Esophagus squamous epithelium (tissue), 5 donors: ENCODE measurements at regions not wholly inside any gene's neighbourhood (a gene's known extent, or its start where the extent isn't known, plus 50 kb on each side); places are given as distances from the start of the nearest gene placed in this dataset.
"Not testable (repeated sequence)": the region's sequence is repeated elsewhere in the genome, so short reads cannot be mapped to it uniquely, and the experiment has no call there.

ENCODE experiments used
- DNase-seq: peaks from one replicate; lab custom pipeline; 2025; lab: John Stamatoyannopoulos, UW
- H3K27ac ChIP-seq, 4 donors: fragments of 200-600 bp; sonication (generic); one replicate each; pipeline ENCODE4 v1.5.1; 2016 to 2019; ENCODE audit warnings: mild to moderate bottlenecking in 1 of 4
- H3K27me3 ChIP-seq, 4 donors: fragments of 200-600 bp; sonication (generic); 1 replicate in 3 of 4; 2 replicates in 1 of 4; pipeline versions ENCODE4 v1.5.1 to v1.6.0; 2017 to 2021; ENCODE audit warnings: antibody characterized with exemption in 1 of 4
- H3K36me3 ChIP-seq, 3 donors: fragments of 200-600 bp; sonication (generic); one replicate each; pipeline ENCODE4 v1.5.1; 2016 to 2019
- H3K4me1 ChIP-seq, 3 donors: fragments of 200-600 bp; sonication (generic); one replicate each; pipeline ENCODE4 v1.5.1; 2017 to 2019
- H3K4me3 ChIP-seq, 4 donors: fragments of 200-600 bp; sonication (generic); 1 replicate in 3 of 4; 2 replicates in 1 of 4; pipeline ENCODE4 v1.5.1; 2016 to 2019; ENCODE audit warnings: mild to moderate bottlenecking in 2 of 4, moderate library complexity in 1 of 4
- H3K9me3 ChIP-seq, 3 donors: fragments of 200-600 bp; sonication (generic); one replicate each; pipeline ENCODE4 v1.5.1; 2016 to 2019
- POLR2A ChIP-seq, 4 donors: fragments of 450-650 bp; IDR thresholded peaks; one replicate each; pipeline ENCODE4 v1.6.1; 2017; ENCODE audit warnings: antibody characterized with exemption in 4 of 4, mild to moderate bottlenecking in 4 of 4, moderate library complexity in 3 of 4
- WGBS, 2 donors: methylation state at CpG; one replicate each; pipeline ENCODE4 v1.1.5; 2018; 5-methylcytosine and 5-hydroxymethylcytosine counted together
- intact Hi-C: fragments of 100-400 bp; cut with DNase I; formaldehyde crosslinking; loops from one replicate; pipeline ENCODE4 v1.15.0; 2022
- TF ChIP-seq, protein P1 (sequence below), 6 experiments: fragments of 450-650 bp in 4 of 6; fragments of 200-600 bp in 2 of 6; sonication (generic) in 2 of 6; IDR thresholded peaks; one replicate each; pipeline ENCODE4 v1.5.1; 2016 to 2019; ENCODE audit warnings: antibody characterized with exemption in 6 of 6, mild to moderate bottlenecking in 4 of 6, moderate library complexity in 4 of 6
- donor health status: DM: yes; HTN: yes; CAD: no.

DNA sequence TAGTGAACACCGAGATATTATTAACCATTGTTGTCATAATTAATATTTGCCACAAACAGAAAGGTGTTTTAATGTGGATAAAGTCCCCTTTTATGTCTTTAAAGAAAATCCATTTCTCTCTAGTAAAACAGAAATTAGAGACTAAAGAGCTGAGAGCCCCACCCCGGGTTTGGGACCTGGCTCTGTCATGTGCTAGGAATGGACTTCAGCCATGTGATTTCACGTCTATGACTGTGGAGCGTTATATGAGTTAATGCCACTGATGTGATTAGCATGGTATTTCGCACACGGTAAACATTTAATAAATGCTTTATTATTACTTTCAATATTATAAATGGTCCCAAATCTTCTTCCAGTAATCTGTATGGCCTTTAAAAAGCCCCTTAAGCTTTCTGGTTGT, 205.0 kb upstream of the NFIA start:
- no peaks in the 10 kb centered on the region for H3K36me3 ChIP-seq

DNA sequence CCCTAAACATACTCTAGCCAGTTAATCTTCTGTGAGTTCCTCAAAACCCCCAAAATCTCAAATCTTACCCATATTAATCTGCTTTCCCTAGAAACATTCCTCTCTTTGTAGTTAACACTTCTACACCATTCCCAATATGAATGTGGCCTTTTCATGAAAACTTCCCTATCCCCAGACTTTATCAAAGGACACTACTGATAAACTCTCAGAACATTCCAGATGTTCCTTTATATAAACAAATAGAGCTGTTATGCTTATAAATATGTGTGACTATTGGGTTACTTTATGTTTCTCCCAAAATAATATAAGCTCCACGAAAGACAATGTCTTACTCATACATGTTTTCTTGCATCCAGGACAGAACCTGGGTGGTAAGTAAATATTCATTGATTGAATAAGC, 205.4 kb upstream of the NFIA start:
- no peak for TF ChIP-seq POLR2A (IDR thresholded peaks at IDR 0.05)
- TF ChIP-seq, protein P1, sequence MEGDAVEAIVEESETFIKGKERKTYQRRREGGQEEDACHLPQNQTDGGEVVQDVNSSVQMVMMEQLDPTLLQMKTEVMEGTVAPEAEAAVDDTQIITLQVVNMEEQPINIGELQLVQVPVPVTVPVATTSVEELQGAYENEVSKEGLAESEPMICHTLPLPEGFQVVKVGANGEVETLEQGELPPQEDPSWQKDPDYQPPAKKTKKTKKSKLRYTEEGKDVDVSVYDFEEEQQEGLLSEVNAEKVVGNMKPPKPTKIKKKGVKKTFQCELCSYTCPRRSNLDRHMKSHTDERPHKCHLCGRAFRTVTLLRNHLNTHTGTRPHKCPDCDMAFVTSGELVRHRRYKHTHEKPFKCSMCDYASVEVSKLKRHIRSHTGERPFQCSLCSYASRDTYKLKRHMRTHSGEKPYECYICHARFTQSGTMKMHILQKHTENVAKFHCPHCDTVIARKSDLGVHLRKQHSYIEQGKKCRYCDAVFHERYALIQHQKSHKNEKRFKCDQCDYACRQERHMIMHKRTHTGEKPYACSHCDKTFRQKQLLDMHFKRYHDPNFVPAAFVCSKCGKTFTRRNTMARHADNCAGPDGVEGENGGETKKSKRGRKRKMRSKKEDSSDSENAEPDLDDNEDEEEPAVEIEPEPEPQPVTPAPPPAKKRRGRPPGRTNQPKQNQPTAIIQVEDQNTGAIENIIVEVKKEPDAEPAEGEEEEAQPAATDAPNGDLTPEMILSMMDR (IDR thresholded peaks at IDR 0.05) = no peak
- intact Hi-C loops = no loop called here
- Histone ChIP-seq H3K27ac (no peak overlapping the region), H3K36me3 (no peaks in the 10 kb centered on the region), H3K27me3 (no peaks in the 10 kb centered on the region), H3K4me1 (no peaks in the 10 kb centered on the region), H3K9me3 (no peaks in the 10 kb centered on the region), H3K4me3 (no peak overlapping the region)
- WGBS, 2 donors = 60 to 64% methylated on average over 1 of the region's 1 CpG
- no peak for DNase-seq

More for the DNA sequence above, 205.0 kb upstream of the NFIA start:
- TF ChIP-seq POLR2A (IDR thresholded peaks at IDR 0.05) = no peak
- TF ChIP-seq, protein P1 (IDR thresholded peaks at IDR 0.05) = no peak
- no peaks in the 10 kb centered on the region for H3K9me3 ChIP-seq
- no peaks in the 10 kb centered on the region for H3K4me1 ChIP-seq
- H3K4me3 ChIP-seq = no peak overlapping the region
- 74 to 83% methylated on average over 6 of the region's 6 CpGs for WGBS, 2 donors
- no peak overlapping the region for H3K27ac ChIP-seq
- no peak for DNase-seq
- no peaks in the 10 kb centered on the region for H3K27me3 ChIP-seq
- intact Hi-C loops = no loop called here

DNA sequence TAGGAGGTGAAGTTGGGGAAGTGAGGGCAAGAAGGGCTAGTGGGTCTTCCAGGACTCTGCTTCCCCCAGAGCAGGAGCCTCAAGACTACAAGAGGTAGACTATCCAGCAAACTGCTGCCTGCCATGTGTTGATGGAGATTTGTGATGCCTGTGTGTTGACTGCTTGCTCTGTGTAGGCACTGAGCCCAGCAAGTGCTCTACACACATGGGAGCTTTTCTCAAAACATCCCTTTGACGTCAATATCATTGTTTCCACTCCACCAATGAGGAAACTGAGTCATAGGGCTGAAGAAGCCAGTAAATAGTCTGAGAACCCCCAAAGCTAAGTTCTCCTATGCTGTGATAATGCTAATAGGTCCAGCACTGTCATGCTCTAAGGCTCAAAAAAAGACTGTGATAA, 207.2 kb upstream of the NFIA start:
- WGBS, 2 donors = 71 to 78% methylated on average over 1 of the region's 1 CpG
- no peak for TF ChIP-seq POLR2A (IDR thresholded peaks at IDR 0.05)
- TF ChIP-seq, protein P1 (IDR thresholded peaks at IDR 0.05) = no peak

DNA sequence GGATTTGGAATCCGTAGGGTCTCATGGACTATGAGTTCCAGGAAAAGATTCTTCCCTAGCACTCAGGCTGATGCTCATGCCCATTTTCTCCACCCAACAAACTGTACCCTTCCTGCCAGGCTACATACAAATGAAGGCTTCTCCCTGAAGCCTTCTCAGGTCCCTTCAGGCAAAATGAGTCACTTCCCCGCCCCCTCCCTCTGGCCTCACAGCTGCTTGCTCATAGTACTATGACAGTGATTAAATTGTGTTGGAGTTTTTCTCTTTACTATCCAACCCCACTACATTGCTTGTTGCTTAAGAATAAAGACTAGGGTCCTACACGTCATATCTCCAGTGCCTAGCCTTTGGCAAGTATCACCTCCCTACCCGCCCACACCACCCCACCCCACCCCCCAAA, 207.6 kb upstream of the NFIA start:
- no peaks in the 10 kb centered on the region for H3K9me3 ChIP-seq
- intact Hi-C loops = no loop called here
- no peak for DNase-seq
- H3K27me3 ChIP-seq = peaks cover 0 to 10% (median 0%) of the 10 kb centered on the region in 4 donors
- no peak for TF ChIP-seq POLR2A (IDR thresholded peaks at IDR 0.05)
- TF ChIP-seq, protein P1 (IDR thresholded peaks at IDR 0.05) = no peak
- WGBS, 2 donors = 62 to 83% methylated on average over 2 to 3 of the region's 4 CpGs
- no peaks in the 10 kb centered on the region for H3K4me1 ChIP-seq
- H3K27ac ChIP-seq = no peak overlapping the region
- no peaks in the 10 kb centered on the region for H3K36me3 ChIP-seq
- H3K4me3 ChIP-seq = no peak overlapping the region

More for the DNA sequence above, 207.2 kb upstream of the NFIA start:
- Histone ChIP-seq H3K27me3 (peaks cover 0 to 6% (median 0%) of the 10 kb centered on the region in 4 donors), H3K4me3 (no peak overlapping the region), H3K4me1 (no peaks in the 10 kb centered on the region), H3K9me3 (no peaks in the 10 kb centered on the region), H3K36me3 (no peaks in the 10 kb centered on the region), H3K27ac (no peak overlapping the region)
- intact Hi-C loops = no loop called here
- DNase-seq = no peak

DNA sequence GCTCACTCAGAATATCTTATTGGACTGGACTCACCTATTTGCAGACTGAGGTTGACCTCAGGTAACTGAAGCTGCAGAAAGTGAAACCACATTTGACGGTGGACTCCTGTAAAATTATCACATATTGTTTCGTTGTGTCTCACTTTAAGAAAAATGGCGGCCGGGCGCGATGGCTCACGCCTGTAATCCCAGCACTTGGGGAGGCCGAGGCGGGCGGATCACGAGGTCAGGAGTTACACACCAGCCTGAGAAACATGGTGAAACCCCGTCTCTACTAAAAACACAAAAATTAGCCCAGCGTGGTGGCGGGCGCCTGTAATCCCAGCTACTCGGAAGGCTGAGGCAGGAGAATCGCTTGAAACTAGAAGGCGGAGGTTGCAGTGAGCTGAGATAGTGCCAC, 209.0 kb upstream of the NFIA start:
- 90 to 96% methylated on average over 7 to 13 of the region's 18 CpGs for WGBS, 2 donors
- DNase-seq, intact Hi-C loops: not testable (repeated sequence)

More for the DNA sequence above, 209.0 kb upstream of the NFIA start:
- H3K27me3 ChIP-seq = peaks cover 0 to 16% (median 0%) of the 10 kb centered on the region in 4 donors
- H3K27ac ChIP-seq, H3K4me3 ChIP-seq, H3K4me1 ChIP-seq, H3K9me3 ChIP-seq, H3K36me3 ChIP-seq: not testable (repeated sequence)
